ENCODE measurements at regions not wholly inside any gene's neighbourhood (a gene's known extent, or its start where the extent isn't known, plus 50 kb on each side); places are given as distances from the start of the nearest gene placed in this dataset.

- H3K27ac ChIP-seq = no peak overlapping the region
- intact Hi-C loops (cut with DNase I; ENCODE audit: low total_unique reads) = no loop called here
Observed at GRCh38 chr2:83224591-83225200, 1234.4 kb downstream of the SUCLG1 start.

GRCh38 chr2:83221258-83221657 lies 1237.8 kb downstream of the SUCLG1 start:
- no peaks in the 10 kb centered on the region for H3K4me1 ChIP-seq
- TF ChIP-seq CTCF (IDR thresholded peaks at IDR 0.05) (no peak), POLR2AphosphoS5 (IDR thresholded peaks at IDR 0.05) (no peak), POLR2A (IDR thresholded peaks at IDR 0.05) (no peak)
- H3K9me3 ChIP-seq = no peaks in the 10 kb centered on the region
- H3K36me3 ChIP-seq = no peaks in the 10 kb centered on the region
- no peaks in the 10 kb centered on the region for H3K27me3 ChIP-seq
- intact Hi-C loops (cut with DNase I; ENCODE audit: low total_unique reads) = no loop called here
- DNase-seq (ENCODE audit: low spot score in 2 of 2) = no peak
- H3K27ac ChIP-seq = no peak overlapping the region
- H3K4me3 ChIP-seq = no peak overlapping the region

More at GRCh38 chr2:83224591-83225200, 1234.4 kb downstream of the SUCLG1 start:
- Histone ChIP-seq H3K36me3 (no peaks in the 10 kb centered on the region), H3K4me1 (no peaks in the 10 kb centered on the region), H3K4me3 (no peak overlapping the region), H3K9me3 (no peaks in the 10 kb centered on the region), H3K27me3 (no peaks in the 10 kb centered on the region)
- no peak for DNase-seq (ENCODE audit: low spot score in 2 of 2)
- TF ChIP-seq CTCF (IDR thresholded peaks at IDR 0.05) = no peak
- no peak for TF ChIP-seq POLR2AphosphoS5 (IDR thresholded peaks at IDR 0.05)
- no peak for TF ChIP-seq POLR2A (IDR thresholded peaks at IDR 0.05)

GRCh38 chr2:83217854-83218253 lies 1241.2 kb downstream of the SUCLG1 start:
- TF ChIP-seq CTCF (IDR thresholded peaks at IDR 0.05) (no peak), POLR2AphosphoS5 (IDR thresholded peaks at IDR 0.05) (no peak), POLR2A (IDR thresholded peaks at IDR 0.05) (no peak)
- Histone ChIP-seq H3K4me3 (no peak overlapping the region), H3K4me1 (no peaks in the 10 kb centered on the region), H3K36me3 (no peaks in the 10 kb centered on the region), H3K9me3 (no peaks in the 10 kb centered on the region), H3K27me3 (no peaks in the 10 kb centered on the region), H3K27ac (no peak overlapping the region)
- no peak for DNase-seq (ENCODE audit: low spot score in 2 of 2)
- intact Hi-C loops (cut with DNase I; ENCODE audit: low total_unique reads) = no loop called here

GRCh38 chr2:83196225-83196624 lies 1262.9 kb downstream of the SUCLG1 start:
- no peaks in the 10 kb centered on the region for H3K4me1 ChIP-seq
- H3K36me3 ChIP-seq = no peaks in the 10 kb centered on the region
- no peak overlapping the region for H3K27ac ChIP-seq
- no peak overlapping the region for H3K4me3 ChIP-seq
- no peak for TF ChIP-seq POLR2A (IDR thresholded peaks at IDR 0.05)
- peak in 1 of 3 donors; percentile 43 for TF ChIP-seq CTCF (IDR thresholded peaks at IDR 0.05)
- no peaks in the 10 kb centered on the region for H3K9me3 ChIP-seq
- intact Hi-C loops (cut with DNase I; ENCODE audit: low total_unique reads) = no loop called here
- no peaks in the 10 kb centered on the region for H3K27me3 ChIP-seq
- no peak for DNase-seq (ENCODE audit: low spot score in 2 of 2)

GRCh38 chr2:83191316-83191715 lies 1267.8 kb downstream of the SUCLG1 start:
- Histone ChIP-seq H3K27me3 (no peaks in the 10 kb centered on the region), H3K4me1 (no peaks in the 10 kb centered on the region), H3K27ac (no peak overlapping the region), H3K4me3 (no peak overlapping the region), H3K36me3 (no peaks in the 10 kb centered on the region), H3K9me3 (no peaks in the 10 kb centered on the region)
- intact Hi-C loops (cut with DNase I; ENCODE audit: low total_unique reads) = no loop called here
- no peak for DNase-seq (ENCODE audit: low spot score in 2 of 2)
- no peak for TF ChIP-seq POLR2AphosphoS5 (IDR thresholded peaks at IDR 0.05)
- no peak for TF ChIP-seq POLR2A (IDR thresholded peaks at IDR 0.05)
- TF ChIP-seq CTCF (IDR thresholded peaks at IDR 0.05) = no peak

Data from breast epithelium (tissue), 4 donors.